ENCODE measurements at regions not wholly inside any gene's neighbourhood (a gene's known extent, or its start where the extent isn't known, plus 50 kb on each side); places are given as distances from the start of the nearest gene placed in this dataset.

DNA sequence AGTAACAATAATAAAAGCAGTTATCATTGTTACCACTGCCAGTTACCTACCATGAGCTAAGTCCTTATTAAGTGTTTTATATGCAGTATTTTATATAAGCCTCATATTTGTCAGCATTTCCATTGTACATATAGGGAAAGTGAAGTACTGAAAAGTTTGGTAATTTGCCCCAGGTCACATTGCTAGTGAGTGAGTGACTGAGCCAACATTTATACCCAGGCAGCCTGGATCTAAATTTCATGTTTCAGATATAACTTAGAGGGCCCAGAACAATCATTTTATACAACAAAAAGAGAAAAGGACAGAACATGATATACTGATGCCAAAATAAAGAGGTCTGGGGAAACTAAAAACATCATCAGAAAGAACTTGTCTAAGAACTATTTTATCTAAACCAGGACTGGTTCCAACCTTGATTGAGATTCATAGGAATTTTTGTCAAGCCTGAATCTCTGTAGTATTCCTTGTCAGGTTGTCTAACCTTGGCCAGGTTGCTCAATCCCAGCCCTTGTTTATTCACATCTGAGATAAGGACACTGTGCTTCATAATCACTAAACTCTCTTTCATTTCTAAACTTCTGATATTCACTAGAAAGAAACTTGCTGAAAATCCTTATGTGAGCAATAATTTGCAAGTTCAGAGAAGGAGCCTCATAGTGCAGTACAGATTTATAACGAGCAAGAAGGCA, 308.2 kb downstream of the IPMK start:
- Mint-ChIP-seq H3K4me1 (no peaks in the 10 kb centered on the region), H3K4me3 (no peak overlapping the region), H3K27me3 (no peaks in the 10 kb centered on the region), H3K36me3 (no peaks in the 10 kb centered on the region), H3K27ac (no peak overlapping the region), H3K9me3 (peaks cover 0 to 4% (median 1%) of the 10 kb centered on the region in 7 donors)
- ATAC-seq (ENCODE audit: low read depth in 2 of 2) (no peak), DNase-seq (no peak)

DNA sequence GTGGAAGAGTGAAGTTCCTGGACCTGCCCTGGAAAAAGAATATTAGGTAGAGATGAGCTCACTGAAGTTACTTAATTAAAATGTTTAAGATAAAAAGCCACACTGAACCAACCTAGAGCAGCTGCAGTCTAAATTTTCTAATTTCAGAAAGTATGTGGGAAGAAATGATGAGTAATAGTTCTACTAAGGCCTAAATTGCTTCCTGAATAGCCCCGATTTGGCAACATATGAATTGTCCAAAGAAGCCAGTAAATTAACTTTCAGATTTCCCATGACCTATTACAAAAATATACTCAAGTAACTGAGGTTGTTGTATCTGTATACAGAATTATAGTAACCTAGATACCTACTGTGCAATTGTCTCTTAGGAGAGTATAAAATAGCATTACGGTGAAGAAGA, 312.6 kb downstream of the IPMK start:
- Mint-ChIP-seq H3K4me1 (no peaks in the 10 kb centered on the region), H3K27ac (no peak overlapping the region), H3K4me3 (no peak overlapping the region), H3K27me3 (no peaks in the 10 kb centered on the region), H3K36me3 (no peaks in the 10 kb centered on the region), H3K9me3 (peaks cover 0 to 4% (median 0%) of the 10 kb centered on the region in 7 donors)
- ATAC-seq (ENCODE audit: low read depth in 2 of 2) (no peak), DNase-seq (no peak)

DNA sequence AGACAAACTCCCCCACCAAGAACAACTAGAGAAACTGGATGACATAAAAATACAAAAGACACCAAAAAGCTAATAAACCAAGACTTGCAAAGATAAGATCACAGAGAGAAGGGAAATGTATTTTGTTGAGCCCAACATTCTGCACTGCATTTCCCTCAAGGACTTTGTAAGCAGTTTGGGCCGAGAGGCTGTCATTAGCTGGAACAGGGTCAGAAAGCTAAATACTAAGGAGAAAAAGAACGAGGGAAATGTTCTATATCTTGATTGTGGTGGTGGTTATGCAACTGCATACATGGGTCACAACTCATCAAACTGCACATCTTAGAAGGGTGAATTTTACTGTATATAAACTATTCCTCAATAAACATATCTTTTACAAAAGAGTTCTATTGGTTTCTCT, 315.0 kb downstream of the IPMK start:
- H3K27ac Mint-ChIP-seq, result no peak overlapping the region
- peaks cover 0 to 4% (median 0%) of the 10 kb centered on the region in 7 donors for H3K9me3 Mint-ChIP-seq
- DNase-seq, result no peak
- H3K27me3 Mint-ChIP-seq, result no peaks in the 10 kb centered on the region
- no peaks in the 10 kb centered on the region for H3K36me3 Mint-ChIP-seq
- no peaks in the 10 kb centered on the region for H3K4me1 Mint-ChIP-seq
- no peak overlapping the region for H3K4me3 Mint-ChIP-seq
- ATAC-seq (ENCODE audit: low read depth in 2 of 2), result no peak

GRCh38 chr10:57950442-57950974, 317.2 kb downstream of the IPMK start:
- DNase-seq (no peak), ATAC-seq (ENCODE audit: low read depth in 2 of 2) (no peak)
- H3K36me3 Mint-ChIP-seq, result no peaks in the 10 kb centered on the region
- H3K27me3 Mint-ChIP-seq, result no peaks in the 10 kb centered on the region
- no peaks in the 10 kb centered on the region for H3K4me1 Mint-ChIP-seq
- H3K9me3 Mint-ChIP-seq, result peaks cover 0 to 2% (median 0%) of the 10 kb centered on the region in 7 donors
- no peak overlapping the region for H3K4me3 Mint-ChIP-seq
- no peak overlapping the region for H3K27ac Mint-ChIP-seq

- Mint-ChIP-seq H3K27ac (no peak overlapping the region), H3K9me3 (peaks cover 0 to 2% (median 0%) of the 10 kb centered on the region in 7 donors), H3K27me3 (no peaks in the 10 kb centered on the region), H3K4me3 (no peak overlapping the region), H3K4me1 (no peaks in the 10 kb centered on the region), H3K36me3 (no peaks in the 10 kb centered on the region)
- ATAC-seq (ENCODE audit: low read depth in 2 of 2) (no peak), DNase-seq (no peak)
Observed at GRCh38 chr10:57948796-57949195, 318.9 kb downstream of the IPMK start.

DNA sequence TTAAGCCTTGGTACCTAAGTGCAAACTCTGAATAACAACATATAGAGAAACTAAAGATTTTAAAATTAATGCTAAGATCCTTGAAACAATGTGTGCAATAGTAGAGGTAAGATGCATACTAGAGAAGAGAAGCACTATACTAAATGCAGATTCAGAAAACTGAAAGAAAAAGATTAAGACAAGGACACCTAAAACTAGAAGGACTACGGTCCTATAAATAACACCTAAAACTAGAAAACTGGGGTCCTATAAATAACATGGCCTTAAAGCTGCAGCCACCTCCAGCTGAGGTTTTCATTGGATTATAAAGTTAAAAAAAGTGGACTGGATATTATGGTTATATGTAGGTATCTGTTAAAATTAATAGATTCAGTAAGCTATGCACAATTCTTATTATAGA, 320.9 kb downstream of the IPMK start:
- Mint-ChIP-seq H3K4me3 (no peak overlapping the region), H3K9me3 (peaks cover 0 to 2% (median 0%) of the 10 kb centered on the region in 7 donors), H3K27ac (no peak overlapping the region), H3K27me3 (no peaks in the 10 kb centered on the region), H3K36me3 (no peaks in the 10 kb centered on the region), H3K4me1 (no peaks in the 10 kb centered on the region)
- ATAC-seq (ENCODE audit: low read depth in 2 of 2) (no peak), DNase-seq (no peak)

GRCh38 chr10:57943701-57944100, 324.0 kb downstream of the IPMK start:
- Mint-ChIP-seq H3K4me1 (no peaks in the 10 kb centered on the region), H3K9me3 (no peaks in the 10 kb centered on the region), H3K27me3 (no peaks in the 10 kb centered on the region), H3K4me3 (no peak overlapping the region), H3K36me3 (no peaks in the 10 kb centered on the region), H3K27ac (no peak overlapping the region)
- DNase-seq, result no peak
- ATAC-seq (ENCODE audit: low read depth in 2 of 2), result no peak

DNA sequence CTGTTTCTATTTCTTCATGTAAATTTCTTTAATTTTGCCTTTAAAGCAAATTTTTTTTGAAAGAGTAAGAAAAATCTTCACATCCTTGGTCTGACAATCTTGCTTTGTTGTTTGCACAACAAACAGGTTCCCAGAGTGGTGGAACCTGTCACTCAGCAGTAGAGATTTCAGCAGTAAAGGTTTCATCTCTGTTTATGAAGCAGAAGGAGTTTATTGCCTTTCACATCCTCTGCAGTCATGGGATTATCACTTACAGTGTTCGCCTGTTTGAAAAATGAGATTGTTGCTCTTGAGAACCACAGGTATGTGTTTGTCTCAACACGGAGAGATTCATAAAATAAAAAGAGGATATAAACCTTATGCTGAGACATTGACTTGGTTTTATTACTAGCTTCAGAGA, 342.6 kb downstream of the IPMK start:
- Mint-ChIP-seq H3K36me3 (no peaks in the 10 kb centered on the region), H3K9me3 (peaks cover 0 to 15% (median 0%) of the 10 kb centered on the region in 7 donors), H3K4me1 (no peaks in the 10 kb centered on the region), H3K27me3 (no peaks in the 10 kb centered on the region), H3K27ac (no peak overlapping the region), H3K4me3 (no peak overlapping the region)
- ATAC-seq (ENCODE audit: low read depth in 2 of 2) (no peak), DNase-seq (no peak)

GRCh38 chr10:57921140-57921539, 346.6 kb downstream of the IPMK start:
- Mint-ChIP-seq H3K9me3 (peaks cover 0 to 4% (median 0%) of the 10 kb centered on the region in 7 donors), H3K27ac (no peak overlapping the region), H3K27me3 (no peaks in the 10 kb centered on the region), H3K4me3 (no peak overlapping the region), H3K4me1 (no peaks in the 10 kb centered on the region), H3K36me3 (no peaks in the 10 kb centered on the region)
- ATAC-seq (ENCODE audit: low read depth in 2 of 2), result no peak
- DNase-seq, result no peak

DNA sequence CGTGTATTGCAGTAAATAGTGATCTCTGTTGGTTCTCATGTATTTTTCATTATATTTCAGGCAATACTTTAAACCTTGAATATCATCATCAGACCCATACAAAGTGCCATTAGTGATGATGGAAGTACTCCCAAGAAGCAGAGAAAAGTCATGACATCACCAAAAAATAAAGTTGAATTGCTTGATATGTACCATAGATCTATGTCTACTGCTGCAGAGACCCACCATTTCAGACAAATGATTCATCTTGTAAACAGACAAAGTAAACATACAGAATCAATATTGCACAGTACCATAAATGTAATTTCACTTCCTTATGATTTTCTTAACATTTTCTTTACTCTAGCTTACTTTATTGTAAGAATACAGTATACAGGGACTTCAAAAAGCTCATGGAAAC, 347.8 kb downstream of the IPMK start:
- Mint-ChIP-seq H3K4me1 (no peaks in the 10 kb centered on the region), H3K27me3 (no peaks in the 10 kb centered on the region), H3K27ac (no peak overlapping the region), H3K4me3 (no peak overlapping the region), H3K36me3 (no peaks in the 10 kb centered on the region), H3K9me3 (peaks cover 0 to 3% (median 0%) of the 10 kb centered on the region in 7 donors)
- ATAC-seq (ENCODE audit: low read depth in 2 of 2) (no peak), DNase-seq (no peak)

GRCh38 chr10:57917019-57917418, 350.7 kb downstream of the IPMK start:
- H3K4me1 Mint-ChIP-seq, result no peaks in the 10 kb centered on the region
- no peaks in the 10 kb centered on the region for H3K27me3 Mint-ChIP-seq
- DNase-seq, result no peak
- H3K27ac Mint-ChIP-seq, result no peak overlapping the region
- H3K36me3 Mint-ChIP-seq, result no peaks in the 10 kb centered on the region
- no peak overlapping the region for H3K4me3 Mint-ChIP-seq
- no peak for ATAC-seq (ENCODE audit: low read depth in 2 of 2)
- H3K9me3 Mint-ChIP-seq, result peaks cover 0 to 1% (median 0%) of the 10 kb centered on the region in 7 donors

- ATAC-seq (ENCODE audit: low read depth in 2 of 2) (no peak), DNase-seq (no peak)
- no peaks in the 10 kb centered on the region for H3K27me3 Mint-ChIP-seq
- H3K27ac Mint-ChIP-seq, result no peak overlapping the region
- no peak overlapping the region for H3K4me3 Mint-ChIP-seq
- H3K9me3 Mint-ChIP-seq, result no peaks in the 10 kb centered on the region
- H3K4me1 Mint-ChIP-seq, result no peaks in the 10 kb centered on the region
- no peaks in the 10 kb centered on the region for H3K36me3 Mint-ChIP-seq
Observed at GRCh38 chr10:57905861-57906260, 361.8 kb downstream of the IPMK start.

DNA sequence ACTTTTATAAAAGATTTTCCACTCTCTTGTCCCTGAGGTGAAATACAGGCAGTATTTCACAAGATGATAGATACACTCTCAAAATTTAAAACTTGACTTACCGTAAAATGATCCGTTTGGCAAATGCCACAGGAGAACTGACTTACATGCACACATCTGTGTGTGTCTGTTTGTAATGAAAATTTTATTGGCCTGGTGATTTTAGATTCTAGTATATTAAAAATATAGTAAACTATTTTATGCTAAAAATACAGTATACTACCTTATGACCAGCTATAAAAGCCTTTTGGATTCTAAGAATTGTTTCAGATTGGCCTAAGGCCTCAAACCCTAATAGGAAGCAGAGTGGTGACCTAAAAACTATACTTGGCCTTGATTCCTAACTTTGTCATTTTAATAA, 362.7 kb downstream of the IPMK start:
- DNase-seq (no peak), ATAC-seq (ENCODE audit: low read depth in 2 of 2) (no peak)
- Mint-ChIP-seq H3K4me3 (no peak overlapping the region), H3K4me1 (no peaks in the 10 kb centered on the region), H3K9me3 (no peaks in the 10 kb centered on the region), H3K27me3 (no peaks in the 10 kb centered on the region), H3K27ac (no peak overlapping the region), H3K36me3 (no peaks in the 10 kb centered on the region)

DNA sequence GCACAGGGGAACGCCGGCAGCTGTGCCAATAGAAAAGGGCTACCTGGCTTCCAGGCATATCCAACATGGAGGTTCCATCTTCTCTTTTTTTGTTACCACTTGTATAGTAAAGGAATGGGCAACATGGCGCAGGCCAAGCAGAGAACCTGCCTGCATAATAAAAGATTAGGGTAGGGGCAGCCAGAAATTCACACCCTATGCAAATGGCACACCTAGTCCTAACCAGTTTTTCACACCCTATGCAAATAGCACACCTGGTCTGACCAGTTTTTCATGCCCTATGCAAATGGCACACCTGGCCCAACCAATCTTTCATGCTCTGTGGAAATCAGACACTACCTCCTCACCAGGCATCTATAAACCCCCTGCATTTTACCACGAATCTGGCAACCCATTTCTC, 369.5 kb downstream of the IPMK start:
- no peaks in the 10 kb centered on the region for H3K27me3 Mint-ChIP-seq
- no peaks in the 10 kb centered on the region for H3K4me1 Mint-ChIP-seq
- no peak overlapping the region for H3K27ac Mint-ChIP-seq
- H3K36me3 Mint-ChIP-seq, result no peaks in the 10 kb centered on the region
- no peak for DNase-seq
- ATAC-seq (ENCODE audit: low read depth in 2 of 2), result no peak
- H3K4me3 Mint-ChIP-seq, result no peak overlapping the region
- H3K9me3 Mint-ChIP-seq, result peaks cover 0 to 4% (median 1%) of the 10 kb centered on the region in 7 donors

GRCh38 chr10:57897611-57898010, 370.1 kb downstream of the IPMK start:
- DNase-seq (no peak), ATAC-seq (ENCODE audit: low read depth in 2 of 2) (no peak)
- H3K4me1 Mint-ChIP-seq, result no peaks in the 10 kb centered on the region
- no peaks in the 10 kb centered on the region for H3K36me3 Mint-ChIP-seq
- H3K27me3 Mint-ChIP-seq, result no peaks in the 10 kb centered on the region
- H3K9me3 Mint-ChIP-seq, result peaks cover 0 to 4% (median 2%) of the 10 kb centered on the region in 7 donors
- H3K4me3 Mint-ChIP-seq, result no peak overlapping the region
- no peak overlapping the region for H3K27ac Mint-ChIP-seq

All from naive B cell (primary cell).